ENCODE measurements at regions not wholly inside any gene's neighbourhood (a gene's known extent, or its start where the extent isn't known, plus 50 kb on each side); places are given as distances from the start of the nearest gene placed in this dataset.
A peak's percentile ranks its signal among the peaks of the same experiment; 100 is the strongest.

- Histone ChIP-seq H3K4me1 (ENCODE audit: low read length) (0 out of 2 replicates have a peak, but pooled peaks cover 4% of the 10 kb centered on the region), H4K20me1 (ENCODE audit: insufficient read depth, low read length) (no peaks in the 10 kb centered on the region), H3K9me3 (ENCODE audit: insufficient read depth, low read length) (no peaks in the 10 kb centered on the region), H3K79me2 (ENCODE audit: low read length) (no peaks in the 10 kb centered on the region), H3K4me3 (ENCODE audit: low read length) (no peak overlapping the region), H3K27me3 (ENCODE audit: low read depth, low read length) (peaks cover 49% of the 10 kb centered on the region), H3K4me2 (ENCODE audit: low read length) (no peak overlapping the region), H3K36me3 (replicated peaks; ENCODE audit: low read depth, low read length) (no peaks in the 10 kb centered on the region), H3K27ac (ENCODE audit: low read length) (no peak overlapping the region), H2AFZ (ENCODE audit: low read depth, low read length) (no peak overlapping the region), H3K9ac (ENCODE audit: low read length) (no peak overlapping the region)
- no peak for TF ChIP-seq CTCF (IDR thresholded peaks at IDR 0.05; ENCODE audit: low read depth, low read length)
- TF ChIP-seq EZH2phosphoT487 (IDR thresholded peaks at IDR 0.05; ENCODE audit: low read depth) = no peak
These were observed 70.4 kb upstream of the PTPN1 start for GRCh38 chr20:50439539-50440453.

GRCh38 chr20:50442512-50442911 is 67.7 kb upstream of the PTPN1 start:
- TF ChIP-seq CTCF (IDR thresholded peaks at IDR 0.05; ENCODE audit: low read depth, low read length) (no peak), EZH2phosphoT487 (IDR thresholded peaks at IDR 0.05; ENCODE audit: low read depth) (no peak)
- Histone ChIP-seq H3K27me3 (ENCODE audit: low read depth, low read length) (peaks cover 48% of the 10 kb centered on the region), H3K9ac (ENCODE audit: low read length) (no peak overlapping the region), H3K4me1 (ENCODE audit: low read length) (peaks cover 12% of the 10 kb centered on the region), H3K4me2 (ENCODE audit: low read length) (no peak overlapping the region), H3K9me3 (ENCODE audit: insufficient read depth, low read length) (no peaks in the 10 kb centered on the region), H2AFZ (ENCODE audit: low read depth, low read length) (no peak overlapping the region), H3K36me3 (replicated peaks; ENCODE audit: low read depth, low read length) (no peaks in the 10 kb centered on the region), H4K20me1 (ENCODE audit: insufficient read depth, low read length) (no peaks in the 10 kb centered on the region), H3K4me3 (ENCODE audit: low read length) (no peak overlapping the region), H3K27ac (ENCODE audit: low read length) (no peak overlapping the region), H3K79me2 (ENCODE audit: low read length) (no peaks in the 10 kb centered on the region)

GRCh38 chr20:50445354-50446151 is 64.6 kb upstream of the PTPN1 start:
- H4K20me1 ChIP-seq (ENCODE audit: insufficient read depth, low read length) = no peaks in the 10 kb centered on the region
- H3K4me1 ChIP-seq (ENCODE audit: low read length) = peaks cover 20% of the 10 kb centered on the region
- no peaks in the 10 kb centered on the region for H3K36me3 ChIP-seq (replicated peaks; ENCODE audit: low read depth, low read length)
- peak overlapping the region; percentile 16 for H3K4me2 ChIP-seq (ENCODE audit: low read length)
- H3K27me3 ChIP-seq (ENCODE audit: low read depth, low read length) = peaks cover 52% of the 10 kb centered on the region
- TF ChIP-seq EZH2phosphoT487 (IDR thresholded peaks at IDR 0.05; ENCODE audit: low read depth) = no peak
- no peak overlapping the region for H3K9ac ChIP-seq (ENCODE audit: low read length)
- no peaks in the 10 kb centered on the region for H3K79me2 ChIP-seq (ENCODE audit: low read length)
- no peak overlapping the region for H3K27ac ChIP-seq (ENCODE audit: low read length)
- no peak overlapping the region for H2AFZ ChIP-seq (ENCODE audit: low read depth, low read length)
- no peak overlapping the region for H3K4me3 ChIP-seq (ENCODE audit: low read length)
- no peaks in the 10 kb centered on the region for H3K9me3 ChIP-seq (ENCODE audit: insufficient read depth, low read length)

GRCh38 chr20:50446351-50447101 is 63.7 kb upstream of the PTPN1 start:
- Histone ChIP-seq H3K9ac (ENCODE audit: low read length) (no peak overlapping the region), H3K27me3 (ENCODE audit: low read depth, low read length) (peaks cover 52% of the 10 kb centered on the region), H4K20me1 (ENCODE audit: insufficient read depth, low read length) (no peaks in the 10 kb centered on the region), H3K4me2 (ENCODE audit: low read length) (no peak overlapping the region), H3K36me3 (replicated peaks; ENCODE audit: low read depth, low read length) (no peaks in the 10 kb centered on the region), H3K4me3 (ENCODE audit: low read length) (no peak overlapping the region), H2AFZ (ENCODE audit: low read depth, low read length) (no peak overlapping the region), H3K4me1 (ENCODE audit: low read length) (peaks cover 28% of the 10 kb centered on the region), H3K9me3 (ENCODE audit: insufficient read depth, low read length) (no peaks in the 10 kb centered on the region), H3K27ac (ENCODE audit: low read length) (no peak overlapping the region), H3K79me2 (ENCODE audit: low read length) (no peaks in the 10 kb centered on the region)
- TF ChIP-seq EZH2phosphoT487 (IDR thresholded peaks at IDR 0.05; ENCODE audit: low read depth) (no peak), CTCF (IDR thresholded peaks at IDR 0.05; ENCODE audit: low read depth, low read length) (no peak)
